CD14-positive monocyte (primary cell): ENCODE measurements at regions not wholly inside any gene's neighbourhood (a gene's known extent, or its start where the extent isn't known, plus 50 kb on each side); places are given as distances from the start of the nearest gene placed in this dataset.

Experiments
- DNase-seq, 3 donors: peaks; one replicate each; pipeline ENCODE4 v3.0.0-alpha.2; 2011 to 2022
- H2AFZ ChIP-seq: 2 replicates; pipeline ENCODE4 v1.6.0; 2012; ENCODE audit warnings: mild to moderate bottlenecking, low read depth, low read length, inconsistent platforms; ENCODE audit not compliant: insufficient read depth, poor library complexity, severe bottlenecking
- H3K27ac ChIP-seq, 2 donors: 1 replicate in 1 of 2; 2 replicates in 1 of 2; pipeline ENCODE4 v1.5.1; 2012 to 2013; ENCODE audit warnings: low read length in 2 of 2, control low read depth in 1 of 2, inconsistent platforms in 1 of 2, low read depth in 1 of 2, mild to moderate bottlenecking in 1 of 2
- H3K27me3 ChIP-seq, 2 donors: one replicate each; pipeline versions ENCODE4 v1.6.0 to v1.6.1; 2011 to 2013; ENCODE audit warnings: low read length in 2 of 2; ENCODE audit not compliant: control insufficient read depth in 2 of 2, insufficient read depth in 2 of 2
- H3K36me3 ChIP-seq, 2 donors: replicated peaks in 1 of 2; 1 replicate in 1 of 2; 2 replicates in 1 of 2; pipeline versions ENCODE4 v1.5.1 to v1.6.1; 2012 to 2013; ENCODE audit warnings: low read length in 2 of 2, control low read depth in 1 of 2, inconsistent platforms in 1 of 2, mild to moderate bottlenecking in 1 of 2; ENCODE audit not compliant: insufficient read depth in 2 of 2, control insufficient read depth in 1 of 2
- H3K4me1 ChIP-seq, 2 donors: 1 replicate in 1 of 2; 2 replicates in 1 of 2; pipeline versions ENCODE4 v1.5.1 to v1.6.1; 2012 to 2013; ENCODE audit warnings: low read length in 2 of 2, control low read depth in 1 of 2, inconsistent platforms in 1 of 2, mild to moderate bottlenecking in 1 of 2, moderate library complexity in 1 of 2; ENCODE audit not compliant: insufficient read depth in 2 of 2, control insufficient read depth in 1 of 2
- H3K4me2 ChIP-seq: replicated peaks from 2 replicates; pipeline ENCODE3; 2012; ENCODE audit warnings: low read length, moderate library complexity, mild to moderate bottlenecking; ENCODE audit not compliant: poor library complexity, severe bottlenecking; ENCODE audit errors: extremely low read depth
- H3K4me3 ChIP-seq, 3 experiments: fragments of 200-600 bp in 1 of 3; sonication (generic) in 1 of 3; replicated peaks in 1 of 3; 1 replicate in 2 of 3; 2 replicates in 1 of 3; pipeline ENCODE4 v1.5.1; 2011 to 2013; ENCODE audit warnings: low read length in 3 of 3, mild to moderate bottlenecking in 3 of 3, control low read depth in 2 of 3, low read depth in 2 of 3, inconsistent platforms in 1 of 3, moderate library complexity in 1 of 3
- H3K79me2 ChIP-seq: 2 replicates; pipeline ENCODE4 v1.6.0; 2012; ENCODE audit warnings: mild to moderate bottlenecking, control low read depth, inconsistent platforms, low read length, moderate library complexity; ENCODE audit not compliant: insufficient read depth
- H3K9ac ChIP-seq: 2 replicates; pipeline ENCODE4 v1.6.0; 2017; ENCODE audit warnings: low read length, mild to moderate bottlenecking; ENCODE audit not compliant: insufficient read depth, poor library complexity, severe bottlenecking
- H3K9me3 ChIP-seq, 2 donors: replicated peaks in 1 of 2; 1 replicate in 1 of 2; 2 replicates in 1 of 2; pipeline versions ENCODE4 v1.5.1 to v1.6.1; 2012 to 2013; ENCODE audit warnings: low read length in 2 of 2, control low read depth in 1 of 2; ENCODE audit not compliant: control insufficient read depth in 1 of 2, insufficient read depth in 1 of 2
- H4K20me1 ChIP-seq: 2 replicates; pipeline ENCODE4 v1.6.0; 2012; ENCODE audit warnings: mild to moderate bottlenecking, low read length, control low read depth, moderate library complexity; ENCODE audit not compliant: insufficient read depth
- H3K27ac Mint-ChIP-seq, 7 donors: one replicate each; pipeline ENCODE4 v1.8.0; 2020; ENCODE audit warnings: mild to moderate bottlenecking in 7 of 7, mixed read lengths in 7 of 7, moderate library complexity in 6 of 7, inconsistent platforms in 2 of 7
- H3K27me3 Mint-ChIP-seq, 3 donors: one replicate each; pipeline ENCODE4 v1.8.0; 2021 to 2022; ENCODE audit warnings: low read depth in 3 of 3, mild to moderate bottlenecking in 3 of 3, mixed read lengths in 3 of 3, moderate library complexity in 3 of 3, inconsistent platforms in 1 of 3
- H3K36me3 Mint-ChIP-seq, 2 donors: one replicate each; pipeline ENCODE4 v1.8.0; 2020; ENCODE audit warnings: mixed read lengths in 2 of 2, inconsistent platforms in 1 of 2, mild to moderate bottlenecking in 1 of 2
- H3K4me1 Mint-ChIP-seq: one replicate; pipeline ENCODE4 v1.8.0; 2020; ENCODE audit warnings: mild to moderate bottlenecking, mixed read lengths
- H3K4me3 Mint-ChIP-seq, 2 donors: one replicate each; pipeline ENCODE4 v1.8.0; 2020; ENCODE audit warnings: mild to moderate bottlenecking in 2 of 2, mixed read lengths in 2 of 2, moderate library complexity in 1 of 2
- H3K9me3 Mint-ChIP-seq, 7 donors: one replicate each; pipeline ENCODE4 v1.8.0; 2020 to 2022; ENCODE audit warnings: mixed read lengths in 7 of 7, mild to moderate bottlenecking in 6 of 7, moderate library complexity in 6 of 7, inconsistent platforms in 2 of 7
- WGBS: methylation state at CpG from one replicate; pipeline ENCODE4 v1.1.5; 2013; ENCODE audit warnings: missing lambda C conversion rate; ENCODE audit not compliant: insufficient coverage; 5-methylcytosine and 5-hydroxymethylcytosine counted together
- intact Hi-C, 2 donors: fragments of 100-400 bp; cut with micrococcal nuclease; formaldehyde crosslinking; loops; one replicate each; pipeline versions ENCODE4 v1.15.0 to v1.15.1; 2023
- TF ChIP-seq, protein P1 (sequence below): fragments of 200-600 bp; IDR thresholded peaks from one replicate; pipeline ENCODE4 v1.8.0; 2022; ENCODE audit warnings: antibody characterized with exemption, mild to moderate bottlenecking

DNA sequence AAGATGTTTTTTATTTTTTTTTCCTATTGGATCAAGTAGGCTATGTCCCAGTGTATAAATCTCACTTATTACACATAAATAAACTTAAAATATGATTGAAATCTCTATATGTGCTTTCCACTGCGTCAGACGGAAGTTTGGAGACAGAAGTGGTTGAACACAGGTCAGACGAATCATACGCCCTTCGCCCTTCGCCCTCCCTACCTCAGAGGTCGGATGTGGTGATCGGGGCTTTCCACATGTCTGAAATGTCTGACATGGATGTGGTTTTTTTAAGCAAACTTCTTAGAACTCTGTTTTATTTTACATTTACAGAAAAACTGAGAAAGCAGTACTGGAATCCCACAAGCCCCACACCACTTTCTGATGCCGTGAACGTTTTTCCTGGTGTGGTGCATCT lies 344.4 kb downstream of the THBS2 start:
- Mint-ChIP-seq H3K36me3 (no peaks in the 10 kb centered on the region), H3K27ac (no peak overlapping the region), H3K4me1 (no peaks in the 10 kb centered on the region), H3K27me3 (peaks cover 1 to 2% (median 2%) of the 10 kb centered on the region in 3 donors), H3K9me3 (peaks cover 4 to 17% (median 15%) of the 10 kb centered on the region in 7 donors), H3K4me3 (no peak overlapping the region)
- Histone ChIP-seq H4K20me1 (no peaks in the 10 kb centered on the region), H3K36me3 (no peaks in the 10 kb centered on the region), H3K4me2 (no peak overlapping the region), H2AFZ (no peak overlapping the region), H3K27ac (no peak overlapping the region), H3K79me2 (no peaks in the 10 kb centered on the region), H3K9me3 (peaks cover 0 to 18% of the 10 kb centered on the region in 2 donors), H3K4me3 (no peak overlapping the region), H3K9ac (no peak overlapping the region), H3K27me3 (no peaks in the 10 kb centered on the region), H3K4me1 (no peaks in the 10 kb centered on the region)
- intact Hi-C loops: no loop called here
- no peak for DNase-seq
- 94% methylated on average over 3 of the region's 10 CpGs for WGBS
- TF ChIP-seq, protein P1, sequence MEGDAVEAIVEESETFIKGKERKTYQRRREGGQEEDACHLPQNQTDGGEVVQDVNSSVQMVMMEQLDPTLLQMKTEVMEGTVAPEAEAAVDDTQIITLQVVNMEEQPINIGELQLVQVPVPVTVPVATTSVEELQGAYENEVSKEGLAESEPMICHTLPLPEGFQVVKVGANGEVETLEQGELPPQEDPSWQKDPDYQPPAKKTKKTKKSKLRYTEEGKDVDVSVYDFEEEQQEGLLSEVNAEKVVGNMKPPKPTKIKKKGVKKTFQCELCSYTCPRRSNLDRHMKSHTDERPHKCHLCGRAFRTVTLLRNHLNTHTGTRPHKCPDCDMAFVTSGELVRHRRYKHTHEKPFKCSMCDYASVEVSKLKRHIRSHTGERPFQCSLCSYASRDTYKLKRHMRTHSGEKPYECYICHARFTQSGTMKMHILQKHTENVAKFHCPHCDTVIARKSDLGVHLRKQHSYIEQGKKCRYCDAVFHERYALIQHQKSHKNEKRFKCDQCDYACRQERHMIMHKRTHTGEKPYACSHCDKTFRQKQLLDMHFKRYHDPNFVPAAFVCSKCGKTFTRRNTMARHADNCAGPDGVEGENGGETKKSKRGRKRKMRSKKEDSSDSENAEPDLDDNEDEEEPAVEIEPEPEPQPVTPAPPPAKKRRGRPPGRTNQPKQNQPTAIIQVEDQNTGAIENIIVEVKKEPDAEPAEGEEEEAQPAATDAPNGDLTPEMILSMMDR: no peak

DNA sequence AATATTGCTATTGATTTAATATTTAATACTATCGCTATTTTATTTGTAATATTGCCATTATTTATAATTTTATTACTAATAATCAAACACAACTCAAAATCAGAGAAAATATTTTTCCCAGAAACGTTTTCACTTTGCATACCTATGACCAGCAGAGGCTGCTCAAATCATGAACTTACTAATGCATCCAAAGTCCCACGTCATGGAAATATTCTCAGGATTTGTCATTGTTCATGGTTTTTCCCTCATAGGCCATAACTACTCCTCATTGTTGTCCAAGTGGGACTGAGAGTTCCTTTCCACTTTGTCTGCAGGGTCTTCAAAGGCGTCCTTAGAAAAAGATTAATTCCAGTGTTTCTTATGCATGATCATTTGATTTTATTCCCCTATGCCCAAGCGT lies 344.8 kb downstream of the THBS2 start:
- Histone ChIP-seq H3K27me3 (no peaks in the 10 kb centered on the region), H3K36me3 (no peaks in the 10 kb centered on the region), H4K20me1 (no peaks in the 10 kb centered on the region), H2AFZ (no peak overlapping the region), H3K27ac (no peak overlapping the region), H3K9ac (no peak overlapping the region), H3K79me2 (no peaks in the 10 kb centered on the region), H3K4me3 (no peak overlapping the region), H3K4me2 (no peak overlapping the region), H3K9me3 (peaks cover 0 to 18% of the 10 kb centered on the region in 2 donors), H3K4me1 (no peaks in the 10 kb centered on the region)
- Mint-ChIP-seq H3K9me3 (peaks cover 4 to 16% (median 15%) of the 10 kb centered on the region in 7 donors), H3K4me3 (no peak overlapping the region), H3K27me3 (peaks cover 1 to 3% (median 2%) of the 10 kb centered on the region in 3 donors), H3K4me1 (no peaks in the 10 kb centered on the region), H3K27ac (no peak overlapping the region), H3K36me3 (no peaks in the 10 kb centered on the region)
- 80% methylated on average over 1 of the region's 5 CpGs for WGBS
- DNase-seq: no peak
- intact Hi-C loops: no loop called here
- TF ChIP-seq, protein P1: no peak
